ENCODE measurements at regions not wholly inside any gene's neighbourhood (a gene's known extent, or its start where the extent isn't known, plus 50 kb on each side); places are given as distances from the start of the nearest gene placed in this dataset.
A peak's percentile ranks its signal among the peaks of the same experiment; 100 is the strongest.
"Not testable (repeated sequence)": the region's sequence is repeated elsewhere in the genome, so short reads cannot be mapped to it uniquely, and the experiment has no call there.

DNA sequence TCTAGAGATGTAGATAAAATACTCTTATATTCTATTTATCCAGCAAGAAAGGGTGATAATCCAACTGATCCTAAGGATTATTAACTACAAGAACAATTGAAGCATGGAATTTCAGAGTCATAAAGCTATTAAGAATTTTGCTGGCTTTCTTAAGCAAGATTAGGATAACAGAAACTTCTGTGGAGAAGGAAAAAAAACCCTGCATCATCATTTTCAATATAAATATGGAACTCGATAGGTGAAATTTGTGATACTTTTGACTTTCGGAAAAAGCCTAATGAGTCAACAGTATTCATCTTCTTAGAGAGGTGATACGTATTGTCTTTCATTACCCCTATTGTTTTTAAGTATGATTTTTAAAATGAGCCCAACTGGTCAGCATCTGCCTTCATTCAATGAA lies 593.3 kb downstream of the CPS1 start:
- DNase-seq = no peak

DNA sequence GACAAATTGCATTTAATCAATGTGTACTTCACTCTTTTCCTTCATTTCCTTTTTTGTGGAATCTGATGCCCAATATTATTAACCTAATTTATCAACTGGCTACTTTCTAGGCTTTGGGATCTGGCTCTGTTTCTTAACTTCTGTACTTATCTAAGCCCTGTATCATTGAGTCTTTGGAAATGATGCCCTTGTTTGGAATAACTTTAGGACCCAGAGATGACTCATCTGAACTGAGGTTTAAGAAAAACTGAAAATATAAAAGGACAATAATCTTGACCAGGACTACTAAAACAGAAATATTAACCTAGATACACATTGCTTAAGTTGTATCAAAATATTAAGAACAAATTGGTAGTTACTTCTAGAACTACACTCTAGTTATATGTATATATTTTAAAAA lies 600.8 kb downstream of the CPS1 start:
- no peak for DNase-seq

- peak; percentile 2 to 14 for DNase-seq
These were observed 601.6 kb downstream of the CPS1 start for GRCh38 chr2:211157856-211158463.

DNA sequence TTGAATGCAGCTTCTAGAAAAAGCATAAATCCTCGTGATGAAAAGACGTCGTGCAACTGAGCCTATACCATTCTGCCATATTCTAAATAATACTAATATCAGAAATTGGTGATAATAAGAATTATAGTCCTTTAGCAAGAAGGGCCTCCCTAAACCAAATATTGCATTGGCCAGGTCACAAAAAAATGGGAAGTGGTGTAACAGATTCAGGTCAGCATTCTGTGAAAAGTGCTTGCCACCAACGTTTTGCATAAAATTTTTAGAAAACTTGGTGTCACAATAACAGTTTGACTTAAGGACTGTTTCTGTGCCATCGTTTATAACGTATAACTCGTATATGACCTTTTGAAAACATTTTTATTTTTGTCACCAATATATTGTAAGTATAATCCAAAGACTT lies 603.6 kb downstream of the CPS1 start:
- no peak for DNase-seq

DNA sequence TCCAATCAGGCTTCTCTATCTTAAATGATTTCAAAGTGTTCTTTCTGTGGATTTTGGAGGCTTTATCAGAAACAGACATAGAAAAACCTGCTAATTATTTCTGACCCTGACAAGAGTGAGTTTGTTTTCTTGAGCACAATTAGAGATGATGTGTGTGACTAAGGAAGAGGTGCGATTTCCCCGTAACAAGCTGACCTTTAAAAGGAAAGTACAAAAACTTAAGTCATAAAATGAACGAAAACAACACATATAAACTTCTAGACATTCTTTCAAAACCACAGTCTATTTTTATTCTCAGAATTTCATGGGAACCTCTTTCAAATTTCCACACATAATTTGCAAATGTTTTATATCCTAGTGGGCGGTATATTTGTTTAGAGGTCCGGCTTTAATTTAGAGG lies 604.8 kb downstream of the CPS1 start:
- DNase-seq = no peak

- DNase-seq = no peak
These were observed 606.5 kb downstream of the CPS1 start for GRCh38 chr2:211162911-211163310.

- no peak for DNase-seq
These were observed 614.4 kb downstream of the CPS1 start for GRCh38 chr2:211170843-211171242.

- DNase-seq = no peak
These were observed 617.6 kb downstream of the CPS1 start for GRCh38 chr2:211174021-211174420.

- no peak for DNase-seq
These were observed 618.2 kb downstream of the CPS1 start for GRCh38 chr2:211174631-211175030.

- DNase-seq = no peak
These were observed 619.6 kb downstream of the CPS1 start for GRCh38 chr2:211175956-211176355.

- no peak for DNase-seq
These were observed 620.2 kb downstream of the CPS1 start for GRCh38 chr2:211176514-211177141.

DNA sequence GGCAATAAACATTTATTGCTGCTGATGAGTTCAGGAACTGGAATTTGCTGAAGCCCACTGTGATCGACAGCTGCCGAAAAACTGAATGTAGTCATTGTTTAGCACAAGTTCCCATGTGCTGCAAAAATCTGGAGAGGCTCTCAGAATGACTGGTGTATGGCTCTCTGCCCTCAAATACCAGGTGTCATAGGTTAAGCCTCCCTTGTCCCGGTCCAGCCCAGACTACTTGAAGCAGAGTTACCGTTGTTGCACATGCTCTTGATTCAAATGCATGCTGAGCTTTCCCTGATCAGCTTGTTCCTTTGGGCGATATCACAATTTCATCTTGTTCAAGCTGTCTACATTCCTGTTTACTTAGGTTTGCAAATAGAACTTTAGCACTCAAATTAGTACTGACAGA lies 625.2 kb downstream of the CPS1 start:
- DNase-seq = no peak

- DNase-seq = no peak
These were observed 631.2 kb downstream of the CPS1 start for GRCh38 chr2:211187602-211188001.

DNA sequence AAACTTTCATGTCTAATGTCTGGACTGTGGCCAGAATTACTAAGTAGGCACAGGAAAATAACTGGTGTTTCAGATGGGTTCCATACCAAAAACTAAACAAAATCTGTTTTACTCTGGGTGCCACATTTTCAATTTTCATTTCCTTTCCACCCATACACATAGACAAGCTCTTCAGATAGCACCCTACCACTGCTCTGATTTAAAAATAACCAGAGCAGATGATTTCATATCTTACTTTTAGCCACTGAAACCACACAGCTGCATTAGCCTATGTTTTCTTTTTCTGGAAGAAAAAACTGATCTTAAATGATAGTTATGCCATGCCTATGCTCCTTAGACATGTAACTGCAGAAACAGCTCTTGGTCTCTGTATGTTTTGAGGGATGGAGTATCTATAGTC lies 647.6 kb downstream of the CPS1 start:
- no peak for DNase-seq

- no peak for DNase-seq
These were observed 648.1 kb downstream of the CPS1 start for GRCh38 chr2:211204456-211204855.

- DNase-seq = no peak
These were observed 648.5 kb downstream of the CPS1 start for GRCh38 chr2:211204902-211205301.

- DNase-seq = no peak
These were observed 649.0 kb downstream of the CPS1 start for GRCh38 chr2:211205358-211205757.

GRCh38 chr2:211205836-211206235 lies 649.4 kb downstream of the CPS1 start:
- DNase-seq = no peak

DNA sequence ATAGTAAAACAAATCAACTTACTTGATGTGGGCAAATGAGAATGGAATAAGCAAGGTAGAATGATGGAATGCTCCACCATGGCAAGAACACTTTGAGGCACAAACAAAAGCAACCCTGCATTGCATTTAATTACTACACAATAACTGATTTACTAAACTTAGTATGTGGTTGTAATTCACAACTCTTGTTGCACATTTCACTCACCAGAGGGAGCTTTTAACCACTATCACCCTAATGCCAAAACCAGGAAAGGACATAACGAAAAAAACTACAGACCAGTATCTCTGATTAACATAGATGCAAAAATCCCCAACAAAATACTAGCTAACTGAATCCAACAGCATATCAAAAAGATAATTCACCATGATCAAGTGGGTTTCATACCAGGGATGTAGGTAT lies 659.8 kb downstream of the CPS1 start:
- no peak for DNase-seq

DNA sequence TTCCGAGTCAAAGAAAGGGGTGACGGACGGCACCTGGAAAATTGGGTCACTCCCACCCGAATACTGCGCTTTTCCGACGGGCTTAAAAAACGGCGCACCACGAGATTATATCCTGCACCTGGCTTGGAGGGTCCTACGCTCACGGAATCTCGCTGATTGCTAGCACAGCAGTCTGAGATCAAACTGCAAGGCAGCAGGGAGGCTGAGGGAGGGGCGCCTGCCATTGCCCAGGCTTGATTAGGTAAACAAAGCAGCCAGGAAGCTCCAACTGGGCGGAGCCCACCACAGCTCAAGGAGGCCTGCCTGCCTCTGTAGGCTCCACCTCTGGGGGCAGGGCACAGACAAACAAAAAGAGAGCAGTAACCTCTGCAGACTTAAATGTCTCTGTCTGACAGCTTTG lies 663.1 kb downstream of the CPS1 start:
- DNase-seq = not testable (repeated sequence)

GRCh38 chr2:211225784-211226183 lies 669.4 kb downstream of the CPS1 start:
- DNase-seq = no peak

- no peak for DNase-seq
These were observed 672.2 kb downstream of the CPS1 start for GRCh38 chr2:211228559-211228958.

DNA sequence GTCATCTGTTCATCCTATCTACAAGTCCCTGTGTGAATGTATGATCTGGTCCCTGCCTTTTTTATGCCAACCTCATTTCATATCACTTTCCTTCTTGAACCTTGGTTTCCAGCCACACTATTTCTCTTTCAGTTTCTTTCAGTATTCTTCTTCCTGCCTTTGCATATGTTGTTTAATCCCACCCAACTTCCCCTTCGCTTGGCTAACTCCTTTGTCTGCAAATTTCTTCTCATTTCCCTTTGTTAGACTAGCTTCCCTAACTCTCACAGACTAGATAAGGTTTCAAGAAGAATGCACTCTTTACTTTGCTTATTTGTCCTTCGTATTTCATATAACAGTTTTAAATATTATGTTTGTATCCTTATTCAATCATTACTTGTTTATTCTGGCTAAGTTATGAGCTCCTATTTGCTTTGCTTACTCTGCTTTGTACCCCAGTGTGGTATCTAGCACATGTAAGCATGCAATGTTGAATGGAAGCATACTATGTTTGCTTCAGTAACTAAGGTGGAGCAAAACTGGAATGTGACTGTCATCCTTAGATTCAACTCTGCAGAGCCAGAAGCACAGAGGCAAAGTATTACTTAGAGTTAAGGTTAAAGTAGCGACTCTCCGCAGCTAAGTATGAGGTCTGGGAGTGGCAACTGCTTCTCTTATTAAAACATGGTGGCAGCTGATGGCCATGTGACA lies 681.3 kb downstream of the CPS1 start:
- no peak for DNase-seq

GRCh38 chr2:211241891-211242290 lies 685.5 kb downstream of the CPS1 start:
- no peak for DNase-seq

DNA sequence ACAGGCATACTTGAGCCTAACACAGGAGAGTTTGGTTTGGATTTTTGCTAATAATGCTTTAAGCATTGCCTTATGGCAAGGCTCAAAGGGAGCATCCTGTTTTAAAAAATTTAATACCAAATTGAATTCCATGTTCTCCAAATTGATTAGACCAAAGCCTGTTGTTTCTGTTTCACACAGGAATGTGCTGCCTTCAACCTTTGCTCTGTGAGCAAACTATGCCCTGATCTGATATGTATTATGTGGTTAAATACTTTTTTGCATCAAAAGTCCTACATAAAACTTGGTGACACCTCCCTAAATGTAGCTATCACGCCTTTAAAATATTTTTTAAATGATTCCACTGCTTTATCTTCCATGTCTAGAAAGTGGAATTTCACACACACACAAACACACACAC lies 691.4 kb downstream of the CPS1 start:
- DNase-seq = no peak

Data from NCI-H187 (cell line).